Left lung (tissue), 4 donors: ENCODE measurements at regions not wholly inside any gene's neighbourhood (a gene's known extent, or its start where the extent isn't known, plus 50 kb on each side); places are given as distances from the start of the nearest gene placed in this dataset.

Source experiments
- ATAC-seq: fragments of 200-7000 bp; cut with Tn5 transposase; one replicate; pipeline ENCODE4 v1.9.1; 2020; ENCODE audit warnings: moderate library complexity
- DNase-seq, 4 donors: peaks; one replicate each; pipeline ENCODE4 v3.0.0-alpha.2; 2013 to 2020
- H3K27ac ChIP-seq, 2 donors: fragments of 200-600 bp; sonication (generic) in 1 of 2; one replicate each; pipeline versions ENCODE4 v1.5.0 to v1.8.0; 2020 to 2021
- H3K27me3 ChIP-seq, 2 donors: fragments of 200-600 bp; sonication (generic) in 1 of 2; one replicate each; pipeline versions ENCODE4 v1.5.0 to v1.8.0; 2020 to 2021
- H3K36me3 ChIP-seq, 2 donors: fragments of 200-600 bp; sonication (generic) in 1 of 2; one replicate each; pipeline versions ENCODE4 v1.5.0 to v1.8.0; 2020 to 2021
- H3K4me1 ChIP-seq, 2 donors: fragments of 200-600 bp; one replicate each; pipeline ENCODE4 v1.8.0; 2021
- H3K4me3 ChIP-seq, 2 donors: fragments of 200-600 bp; sonication (generic) in 1 of 2; one replicate each; pipeline versions ENCODE4 v1.5.0 to v1.8.0; 2020 to 2021; ENCODE audit warnings: mild to moderate bottlenecking in 1 of 2
- H3K9me3 ChIP-seq, 2 donors: fragments of 200-600 bp; sonication (generic) in 1 of 2; one replicate each; pipeline versions ENCODE4 v1.5.0 to v1.8.0; 2020 to 2021
- intact Hi-C, 2 donors: fragments of 100-400 bp; cut with DNase I; formaldehyde crosslinking; loops; one replicate each; pipeline versions ENCODE4 v1.11.2 to v1.14.2; 2022
- TF ChIP-seq, protein P1 (sequence below), 2 donors: fragments of 200-600 bp; sonication (generic) in 1 of 2; IDR thresholded peaks; one replicate each; pipeline versions ENCODE4 v1.5.0 to v1.8.0; 2021; ENCODE audit warnings: antibody characterized with exemption in 2 of 2
- donor health status: DM: no; HTN: yes; CAD: no.
- donor health status: DM: no; HTN: no; CAD: no.

DNA sequence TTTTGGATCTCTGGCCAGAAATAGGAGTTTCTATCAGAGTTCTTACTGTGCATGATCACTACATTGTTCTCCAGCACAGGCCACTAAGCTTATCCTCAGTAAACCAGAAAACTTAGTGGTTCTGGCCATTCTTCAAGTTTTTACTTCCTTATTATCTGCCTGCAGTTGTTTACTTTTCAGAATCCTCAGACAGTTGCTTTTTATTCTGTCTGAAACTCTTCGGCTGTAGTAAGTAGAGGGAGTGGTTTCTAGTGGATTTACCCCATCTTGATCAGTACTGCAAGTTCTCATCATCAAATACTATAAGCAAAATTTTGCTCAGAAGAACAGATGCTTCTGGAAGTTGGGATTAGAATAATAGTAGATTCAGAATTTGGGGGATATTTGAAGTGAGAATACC lies 193.0 kb upstream of the RARB start:
- H3K36me3 ChIP-seq: no peaks in the 10 kb centered on the region
- H3K27me3 ChIP-seq: no peaks in the 10 kb centered on the region
- ATAC-seq (no peak), DNase-seq (no peak)
- H3K4me1 ChIP-seq: no peaks in the 10 kb centered on the region
- no peak overlapping the region for H3K4me3 ChIP-seq
- intact Hi-C loops: no loop called here
- no peak overlapping the region for H3K27ac ChIP-seq
- TF ChIP-seq, protein P1, sequence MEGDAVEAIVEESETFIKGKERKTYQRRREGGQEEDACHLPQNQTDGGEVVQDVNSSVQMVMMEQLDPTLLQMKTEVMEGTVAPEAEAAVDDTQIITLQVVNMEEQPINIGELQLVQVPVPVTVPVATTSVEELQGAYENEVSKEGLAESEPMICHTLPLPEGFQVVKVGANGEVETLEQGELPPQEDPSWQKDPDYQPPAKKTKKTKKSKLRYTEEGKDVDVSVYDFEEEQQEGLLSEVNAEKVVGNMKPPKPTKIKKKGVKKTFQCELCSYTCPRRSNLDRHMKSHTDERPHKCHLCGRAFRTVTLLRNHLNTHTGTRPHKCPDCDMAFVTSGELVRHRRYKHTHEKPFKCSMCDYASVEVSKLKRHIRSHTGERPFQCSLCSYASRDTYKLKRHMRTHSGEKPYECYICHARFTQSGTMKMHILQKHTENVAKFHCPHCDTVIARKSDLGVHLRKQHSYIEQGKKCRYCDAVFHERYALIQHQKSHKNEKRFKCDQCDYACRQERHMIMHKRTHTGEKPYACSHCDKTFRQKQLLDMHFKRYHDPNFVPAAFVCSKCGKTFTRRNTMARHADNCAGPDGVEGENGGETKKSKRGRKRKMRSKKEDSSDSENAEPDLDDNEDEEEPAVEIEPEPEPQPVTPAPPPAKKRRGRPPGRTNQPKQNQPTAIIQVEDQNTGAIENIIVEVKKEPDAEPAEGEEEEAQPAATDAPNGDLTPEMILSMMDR (IDR thresholded peaks at IDR 0.05): no peak
- H3K9me3 ChIP-seq: no peaks in the 10 kb centered on the region

- Histone ChIP-seq H3K9me3 (no peaks in the 10 kb centered on the region), H3K27me3 (no peaks in the 10 kb centered on the region), H3K36me3 (no peaks in the 10 kb centered on the region), H3K4me1 (no peaks in the 10 kb centered on the region), H3K4me3 (no peak overlapping the region), H3K27ac (no peak overlapping the region)
- intact Hi-C loops: no loop called here
- ATAC-seq (no peak), DNase-seq (no peak)
- TF ChIP-seq, protein P1 (IDR thresholded peaks at IDR 0.05): no peak
Measured at GRCh38 chr3:25235466-25235865, 192.6 kb upstream of the RARB start.

DNA sequence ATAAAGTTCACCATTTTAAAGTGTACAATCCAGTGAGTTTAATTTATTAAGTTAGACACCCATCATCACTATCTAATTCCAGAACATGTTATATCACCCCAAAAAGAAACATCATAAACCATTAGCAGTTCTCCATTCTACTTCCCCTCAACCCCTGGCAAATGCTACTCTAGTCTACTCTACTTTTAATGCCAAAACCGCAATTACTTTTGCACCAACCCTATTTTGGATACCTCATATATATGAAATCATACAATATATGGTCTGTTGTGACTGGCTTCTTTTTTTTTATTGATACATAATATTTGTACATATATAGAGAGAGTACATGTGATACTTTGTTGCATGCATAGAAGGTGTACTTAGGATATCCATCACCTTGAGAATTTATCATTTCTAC lies 190.5 kb upstream of the RARB start:
- TF ChIP-seq, protein P1 (IDR thresholded peaks at IDR 0.05): no peak
- DNase-seq (no peak), ATAC-seq (no peak)
- Histone ChIP-seq H3K4me1 (no peaks in the 10 kb centered on the region), H3K36me3 (no peaks in the 10 kb centered on the region), H3K9me3 (peaks cover 0 to 10% of the 10 kb centered on the region in 2 donors), H3K27me3 (no peaks in the 10 kb centered on the region), H3K27ac (no peak overlapping the region), H3K4me3 (no peak overlapping the region)
- intact Hi-C loops: no loop called here

DNA sequence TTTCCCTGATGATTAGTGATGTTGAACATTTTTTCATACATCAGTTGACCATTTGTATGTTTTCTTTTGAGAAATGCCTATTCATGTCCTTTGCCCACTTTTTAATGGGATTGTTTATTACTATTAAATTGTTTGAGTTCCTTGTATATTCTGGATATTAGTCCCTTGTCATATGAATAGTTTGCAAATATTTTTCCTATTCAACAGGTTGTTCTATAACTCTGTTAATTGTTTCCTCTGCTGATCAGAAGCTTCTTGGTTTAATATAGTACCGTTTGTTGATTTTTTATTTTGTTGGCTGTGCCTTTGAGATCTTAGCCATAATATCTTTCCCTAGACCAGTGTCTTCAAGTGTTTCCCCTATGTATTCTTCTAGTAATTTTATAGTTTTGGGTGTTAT lies 189.0 kb upstream of the RARB start:
- H3K4me3 ChIP-seq: no peak overlapping the region
- H3K27me3 ChIP-seq: no peaks in the 10 kb centered on the region
- DNase-seq (no peak), ATAC-seq (no peak)
- TF ChIP-seq, protein P1 (IDR thresholded peaks at IDR 0.05): no peak
- no peaks in the 10 kb centered on the region for H3K4me1 ChIP-seq
- no peaks in the 10 kb centered on the region for H3K36me3 ChIP-seq
- intact Hi-C loops: no loop called here
- peaks cover 0 to 16% of the 10 kb centered on the region in 2 donors for H3K9me3 ChIP-seq
- no peak overlapping the region for H3K27ac ChIP-seq

GRCh38 chr3:25246913-25247312 lies 181.2 kb upstream of the RARB start:
- H3K36me3 ChIP-seq: no peaks in the 10 kb centered on the region
- no peaks in the 10 kb centered on the region for H3K27me3 ChIP-seq
- peaks cover 0 to 65% of the 10 kb centered on the region in 2 donors for H3K9me3 ChIP-seq
- no peaks in the 10 kb centered on the region for H3K4me1 ChIP-seq
- DNase-seq (no peak), ATAC-seq (no peak)
- no peak overlapping the region for H3K4me3 ChIP-seq
- TF ChIP-seq, protein P1 (IDR thresholded peaks at IDR 0.05): no peak
- no peak overlapping the region for H3K27ac ChIP-seq
- intact Hi-C loops: no loop called here
